Rectal smooth muscle tissue (tissue), 1 donor: ENCODE measurements at regions not wholly inside any gene's neighbourhood (a gene's known extent, or its start where the extent isn't known, plus 50 kb on each side); places are given as distances from the start of the nearest gene placed in this dataset.
"Not testable (repeated sequence)": the region's sequence is repeated elsewhere in the genome, so short reads cannot be mapped to it uniquely, and the experiment has no call there.

Source experiments
- H3K27ac ChIP-seq: one replicate; pipeline ENCODE4 v1.7.0; 2013; ENCODE audit warnings: low read depth, low read length, inconsistent platforms
- H3K27me3 ChIP-seq: one replicate; pipeline ENCODE4 v1.7.0; 2013; ENCODE audit warnings: low read length; ENCODE audit not compliant: control insufficient read depth, insufficient read depth
- H3K36me3 ChIP-seq: one replicate; pipeline ENCODE4 v1.7.0; 2013; ENCODE audit warnings: low read length; ENCODE audit not compliant: control insufficient read depth, insufficient read depth
- H3K4me1 ChIP-seq: one replicate; pipeline ENCODE4 v1.7.0; 2013; ENCODE audit warnings: low read length; ENCODE audit not compliant: control insufficient read depth, insufficient read depth
- H3K4me3 ChIP-seq: one replicate; pipeline ENCODE4 v1.7.0; 2013; ENCODE audit warnings: low read length
- H3K9ac ChIP-seq: one replicate; pipeline ENCODE4 v1.7.0; 2013; ENCODE audit warnings: low read length

DNA sequence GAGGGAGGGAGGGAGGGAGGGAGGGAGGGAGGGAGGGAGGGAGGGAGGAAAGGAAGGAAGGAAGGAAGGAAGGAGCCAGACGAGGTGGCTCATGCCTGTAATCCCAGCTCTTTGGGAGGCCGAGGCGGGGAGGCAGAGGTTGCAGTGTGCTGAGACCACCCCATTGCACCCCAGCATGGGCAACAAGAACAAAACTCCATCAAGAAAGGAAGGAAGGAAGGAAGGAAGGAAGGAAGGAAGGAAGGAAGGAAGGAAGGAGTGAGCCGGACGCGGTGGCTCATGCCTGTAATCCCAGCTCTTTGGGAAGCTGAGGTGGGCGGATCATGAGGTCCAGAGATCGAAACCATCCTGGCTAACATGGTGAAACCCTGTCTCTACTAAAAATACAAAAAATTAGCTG lies 60.8 kb upstream of the JARID2 start:
- H3K27ac ChIP-seq, H3K27me3 ChIP-seq, H3K9ac ChIP-seq, H3K36me3 ChIP-seq, H3K4me3 ChIP-seq, H3K4me1 ChIP-seq: not testable (repeated sequence)

DNA sequence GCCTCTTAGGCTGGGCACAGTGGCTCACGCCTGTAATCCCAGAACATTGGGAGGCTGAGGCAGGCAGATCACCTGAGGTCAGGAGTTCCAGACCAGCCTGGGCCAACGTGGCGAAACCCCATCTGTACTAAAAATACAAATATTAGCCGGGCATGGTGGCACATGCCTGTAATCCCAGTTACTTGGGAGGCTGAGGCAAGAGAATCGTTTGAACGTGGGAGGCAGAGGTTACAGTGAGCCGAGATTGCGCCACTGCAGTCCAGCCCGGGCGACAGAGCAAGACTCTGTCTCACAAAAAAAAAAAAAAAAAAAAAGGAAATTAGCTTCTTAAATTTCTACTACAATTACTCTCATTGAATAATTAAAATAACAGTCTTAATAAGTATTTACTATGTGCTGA lies 52.4 kb upstream of the JARID2 start:
- not testable (repeated sequence) for H3K36me3 ChIP-seq, H3K27ac ChIP-seq, H3K9ac ChIP-seq, H3K27me3 ChIP-seq, H3K4me3 ChIP-seq, H3K4me1 ChIP-seq

DNA sequence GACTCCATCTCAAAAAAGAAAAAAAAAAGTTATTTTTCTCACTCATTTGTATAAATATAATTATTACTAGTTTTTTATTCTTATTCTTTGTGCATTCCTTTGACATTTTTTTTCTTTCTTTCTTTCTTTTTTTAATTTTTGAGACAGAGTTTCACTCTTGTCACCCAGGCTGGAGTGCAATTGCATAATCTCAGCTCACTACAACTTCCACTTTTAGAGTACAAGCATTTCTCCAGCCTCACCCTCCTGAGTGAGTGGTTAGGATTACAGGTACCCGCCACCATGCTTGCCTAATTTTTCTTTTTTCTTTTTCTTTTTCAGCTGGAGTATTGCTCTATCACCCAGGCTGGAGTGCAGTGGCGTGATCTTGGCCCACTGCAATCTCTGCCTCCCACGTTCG lies 51.4 kb upstream of the JARID2 start:
- no peaks in the 10 kb centered on the region for H3K27me3 ChIP-seq
- H3K4me3 ChIP-seq, result no peak overlapping the region
- H3K27ac ChIP-seq, result no peak overlapping the region
- H3K9ac ChIP-seq, result no peak overlapping the region
- H3K36me3 ChIP-seq, result no peaks in the 10 kb centered on the region
- H3K4me1 ChIP-seq, result no peaks in the 10 kb centered on the region
